ENCODE measurements at regions not wholly inside any gene's neighbourhood (a gene's known extent, or its start where the extent isn't known, plus 50 kb on each side); places are given as distances from the start of the nearest gene placed in this dataset.

DNA sequence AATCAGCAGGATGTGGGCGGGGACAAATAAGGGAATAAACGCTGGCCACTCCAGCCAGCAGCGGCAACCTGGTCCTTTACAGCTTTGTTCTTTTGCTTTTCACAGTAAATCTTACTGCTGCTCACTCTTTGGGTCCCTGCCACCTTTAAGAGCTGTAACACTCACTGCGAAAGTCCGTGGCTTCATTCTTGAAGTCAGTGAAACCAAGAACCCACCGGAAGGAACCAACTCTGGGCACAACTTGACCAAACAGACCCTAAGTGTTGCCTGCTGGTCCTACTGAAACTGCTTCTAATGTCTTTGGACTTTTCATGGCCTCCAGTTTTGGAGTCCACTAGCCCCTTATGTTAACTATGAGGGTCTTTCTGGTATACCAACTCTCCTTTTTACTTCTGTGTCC, 566.2 kb upstream of the IGFBP7 start:
- no peak overlapping the region for H3K27ac Mint-ChIP-seq
- no peak overlapping the region for H3K14ac ChIP-seq (ENCODE audit: insufficient read depth, low read length)
- no peaks in the 10 kb centered on the region for H3K9me3 ChIP-seq (ENCODE audit: control insufficient read depth, low read depth, low read length)
- H3T11ph ChIP-seq (ENCODE audit: low read length) = no peak overlapping the region
- no peak for TF ChIP-seq CTCF (conservative IDR thresholded peaks at IDR 0.05)
- H4K8ac ChIP-seq (replicated peaks; ENCODE audit: insufficient read length, low read depth, low read length) = no peak overlapping the region
- no peak overlapping the region for H4K5ac ChIP-seq (ENCODE audit: insufficient read length, low read depth, low read length)
- H3K4ac ChIP-seq (ENCODE audit: low read depth, low read length) = no peak overlapping the region
- WGBS (ENCODE audit: extremely low coverage, insufficient read length, low lambda C conversion rate) = no CpG with 5 or more reads among the region's 6 CpGs
- H4K91ac ChIP-seq (ENCODE audit: insufficient read length, low read depth, low read length) = no peak overlapping the region
- H2BK15ac ChIP-seq (ENCODE audit: low read depth, low read length) = no peak overlapping the region
- no peak overlapping the region for H2BK12ac ChIP-seq (ENCODE audit: insufficient read length, low read depth, low read length)
- H3K79me1 ChIP-seq (ENCODE audit: insufficient read depth, low read depth, low read length, poor library complexity, severe bottlenecking) = no peaks in the 10 kb centered on the region
- H3K9ac ChIP-seq (ENCODE audit: extremely low read depth, insufficient read length, low read length) = no peak overlapping the region
- no peaks in the 10 kb centered on the region for H4K20me1 ChIP-seq (ENCODE audit: control insufficient read depth, insufficient read depth, insufficient read length)
- no peak overlapping the region for H3K23ac ChIP-seq (ENCODE audit: insufficient read length, low read depth, low read length)
- H3K23me2 ChIP-seq (ENCODE audit: insufficient read length, low read depth, low read length, poor library complexity, severe bottlenecking) = no peaks in the 10 kb centered on the region
- H3K4me2 ChIP-seq (ENCODE audit: insufficient read depth, insufficient read length, low read length) = no peak overlapping the region
- H2BK20ac ChIP-seq (ENCODE audit: low read depth, low read length, poor library complexity, severe bottlenecking) = no peak overlapping the region
- H2AFZ ChIP-seq (ENCODE audit: low read length) = no peak overlapping the region
- no peaks in the 10 kb centered on the region for H3K36me3 Mint-ChIP-seq (ENCODE audit: insufficient read depth in 1 of 3, low read depth in 3 of 3)
- no peak for DNase-seq
- H3K18ac ChIP-seq (ENCODE audit: insufficient read length, low read depth, low read length) = no peak overlapping the region
- no peaks in the 10 kb centered on the region for H3K27me3 ChIP-seq (ENCODE audit: insufficient read depth, low read length)
- H3K4me1 Mint-ChIP-seq = peaks cover 8 to 9% of the 10 kb centered on the region in 2 experiments
- H3K56ac ChIP-seq (ENCODE audit: insufficient read length, low read depth, low read length) = no peak overlapping the region
- no peak overlapping the region for H2AK5ac ChIP-seq (ENCODE audit: insufficient read length, low read length)
- H2BK120ac ChIP-seq (ENCODE audit: low read depth, low read length, poor library complexity, severe bottlenecking) = no peak overlapping the region
- no peaks in the 10 kb centered on the region for H3K27me3 Mint-ChIP-seq (ENCODE audit: low read depth)
- no peak overlapping the region for H3K4me3 Mint-ChIP-seq
- peaks cover 0 to 4% of the 10 kb centered on the region in 2 experiments; a peak in 1 of 5 replicates for H3K9me3 Mint-ChIP-seq
- no peaks in the 10 kb centered on the region for H3K79me2 ChIP-seq (ENCODE audit: insufficient read depth, low read length)
- no peaks in the 10 kb centered on the region for H3K4me1 ChIP-seq (ENCODE audit: insufficient read depth, low read length)
- H2BK5ac ChIP-seq (ENCODE audit: insufficient read length, low read length) = no peak overlapping the region
- no peak overlapping the region for H3K27ac ChIP-seq (ENCODE audit: insufficient read length, low read depth, low read length)
